ENCODE measurements at regions not wholly inside any gene's neighbourhood (a gene's known extent, or its start where the extent isn't known, plus 50 kb on each side); places are given as distances from the start of the nearest gene placed in this dataset.
"Not testable (repeated sequence)": the region's sequence is repeated elsewhere in the genome, so short reads cannot be mapped to it uniquely, and the experiment has no call there.

GRCh38 chr1:83455753-83456152 is 543.2 kb downstream of the TTLL7 start:
- not testable (repeated sequence) for H3K9me3 ChIP-seq (ENCODE audit: control insufficient read depth in 1 of 2, low read length in 2 of 2); H3K27me3 ChIP-seq (ENCODE audit: low read depth, low read length); H3K4me1 ChIP-seq (ENCODE audit: control insufficient read depth in 1 of 2, insufficient read depth in 2 of 2, low read length in 2 of 2); H3K4me3 ChIP-seq (ENCODE audit: low read depth in 1 of 2, low read length in 2 of 2); H3K27ac ChIP-seq (ENCODE audit: low read length); H3K36me3 ChIP-seq (ENCODE audit: control insufficient read depth in 1 of 2, insufficient read depth in 2 of 2, low read length in 2 of 2)

- not testable (repeated sequence) for H3K4me3 ChIP-seq (ENCODE audit: low read depth in 1 of 2, low read length in 2 of 2); H3K9me3 ChIP-seq (ENCODE audit: control insufficient read depth in 1 of 2, low read length in 2 of 2); H3K27me3 ChIP-seq (ENCODE audit: low read depth, low read length); H3K27ac ChIP-seq (ENCODE audit: low read length); H3K4me1 ChIP-seq (ENCODE audit: control insufficient read depth in 1 of 2, insufficient read depth in 2 of 2, low read length in 2 of 2); H3K36me3 ChIP-seq (ENCODE audit: control insufficient read depth in 1 of 2, insufficient read depth in 2 of 2, low read length in 2 of 2)
These were observed 553.1 kb downstream of the TTLL7 start for GRCh38 chr1:83445873-83446272.

GRCh38 chr1:83442412-83442811 is 556.5 kb downstream of the TTLL7 start:
- H3K4me3 ChIP-seq (ENCODE audit: low read depth in 1 of 2, low read length in 2 of 2); H3K27ac ChIP-seq (ENCODE audit: low read length); H3K9me3 ChIP-seq (ENCODE audit: control insufficient read depth in 1 of 2, low read length in 2 of 2); H3K27me3 ChIP-seq (ENCODE audit: low read depth, low read length); H3K36me3 ChIP-seq (ENCODE audit: control insufficient read depth in 1 of 2, insufficient read depth in 2 of 2, low read length in 2 of 2); H3K4me1 ChIP-seq (ENCODE audit: control insufficient read depth in 1 of 2, insufficient read depth in 2 of 2, low read length in 2 of 2): not testable (repeated sequence)

- not testable (repeated sequence) for H3K9me3 ChIP-seq (ENCODE audit: control insufficient read depth in 1 of 2, low read length in 2 of 2); H3K4me1 ChIP-seq (ENCODE audit: control insufficient read depth in 1 of 2, insufficient read depth in 2 of 2, low read length in 2 of 2); H3K4me3 ChIP-seq (ENCODE audit: low read depth in 1 of 2, low read length in 2 of 2); H3K27ac ChIP-seq (ENCODE audit: low read length); H3K27me3 ChIP-seq (ENCODE audit: low read depth, low read length); H3K36me3 ChIP-seq (ENCODE audit: control insufficient read depth in 1 of 2, insufficient read depth in 2 of 2, low read length in 2 of 2)
These were observed 558.3 kb downstream of the TTLL7 start for GRCh38 chr1:83440586-83440985.

- H3K27ac ChIP-seq (ENCODE audit: low read length); H3K4me3 ChIP-seq (ENCODE audit: low read depth in 1 of 2, low read length in 2 of 2); H3K36me3 ChIP-seq (ENCODE audit: control insufficient read depth in 1 of 2, insufficient read depth in 2 of 2, low read length in 2 of 2); H3K27me3 ChIP-seq (ENCODE audit: low read depth, low read length); H3K4me1 ChIP-seq (ENCODE audit: control insufficient read depth in 1 of 2, insufficient read depth in 2 of 2, low read length in 2 of 2); H3K9me3 ChIP-seq (ENCODE audit: control insufficient read depth in 1 of 2, low read length in 2 of 2): not testable (repeated sequence)
These were observed 558.9 kb downstream of the TTLL7 start for GRCh38 chr1:83440021-83440420.

DNA sequence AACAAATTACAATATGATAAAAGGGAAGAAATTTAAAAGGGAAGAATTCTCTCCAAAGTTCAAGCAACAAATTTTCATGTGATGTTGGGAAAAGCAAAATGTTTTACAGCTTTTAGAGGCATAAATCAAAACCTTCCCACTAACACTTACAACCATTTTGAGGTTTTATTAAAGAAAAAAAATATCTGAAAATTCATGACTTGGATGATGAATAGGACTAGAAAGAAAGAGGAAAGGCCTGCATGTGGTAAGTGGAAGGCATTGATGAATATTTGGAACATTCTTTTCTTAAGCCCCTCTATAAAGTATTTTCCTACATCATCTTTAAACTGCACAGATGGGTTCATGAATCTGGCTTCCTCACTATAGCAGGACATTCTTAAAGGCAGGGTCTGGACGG is 560.6 kb downstream of the TTLL7 start:
- H3K4me3 ChIP-seq (ENCODE audit: low read depth in 1 of 2, low read length in 2 of 2); H3K27ac ChIP-seq (ENCODE audit: low read length); H3K27me3 ChIP-seq (ENCODE audit: low read depth, low read length); H3K36me3 ChIP-seq (ENCODE audit: control insufficient read depth in 1 of 2, insufficient read depth in 2 of 2, low read length in 2 of 2); H3K4me1 ChIP-seq (ENCODE audit: control insufficient read depth in 1 of 2, insufficient read depth in 2 of 2, low read length in 2 of 2); H3K9me3 ChIP-seq (ENCODE audit: control insufficient read depth in 1 of 2, low read length in 2 of 2): not testable (repeated sequence)

DNA sequence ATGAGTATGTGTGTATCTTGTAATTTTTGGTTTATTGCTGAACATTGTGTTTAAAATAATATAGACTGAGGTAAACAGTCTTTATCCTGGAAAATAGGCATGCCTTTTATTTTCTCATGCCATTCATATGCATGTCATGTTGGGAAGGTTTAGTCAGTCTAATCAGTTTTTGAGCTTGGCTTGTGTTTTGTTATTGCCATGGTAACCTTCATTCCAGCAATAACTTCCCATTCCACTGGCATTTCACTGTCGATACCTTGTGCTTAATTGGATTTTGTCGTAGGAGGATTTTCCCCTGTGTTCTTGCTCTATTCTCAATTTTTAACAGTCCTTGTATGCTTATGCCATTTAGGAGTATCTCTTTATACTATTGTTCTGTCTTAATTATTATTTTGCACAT is 563.6 kb downstream of the TTLL7 start:
- H3K4me3 ChIP-seq (ENCODE audit: low read depth in 1 of 2, low read length in 2 of 2); H3K9me3 ChIP-seq (ENCODE audit: control insufficient read depth in 1 of 2, low read length in 2 of 2); H3K4me1 ChIP-seq (ENCODE audit: control insufficient read depth in 1 of 2, insufficient read depth in 2 of 2, low read length in 2 of 2); H3K36me3 ChIP-seq (ENCODE audit: control insufficient read depth in 1 of 2, insufficient read depth in 2 of 2, low read length in 2 of 2); H3K27ac ChIP-seq (ENCODE audit: low read length); H3K27me3 ChIP-seq (ENCODE audit: low read depth, low read length): not testable (repeated sequence)

- H3K4me1 ChIP-seq (ENCODE audit: control insufficient read depth in 1 of 2, insufficient read depth in 2 of 2, low read length in 2 of 2); H3K9me3 ChIP-seq (ENCODE audit: control insufficient read depth in 1 of 2, low read length in 2 of 2); H3K36me3 ChIP-seq (ENCODE audit: control insufficient read depth in 1 of 2, insufficient read depth in 2 of 2, low read length in 2 of 2); H3K4me3 ChIP-seq (ENCODE audit: low read depth in 1 of 2, low read length in 2 of 2); H3K27ac ChIP-seq (ENCODE audit: low read length); H3K27me3 ChIP-seq (ENCODE audit: low read depth, low read length): not testable (repeated sequence)
These were observed 571.4 kb downstream of the TTLL7 start for GRCh38 chr1:83427566-83427965.

DNA sequence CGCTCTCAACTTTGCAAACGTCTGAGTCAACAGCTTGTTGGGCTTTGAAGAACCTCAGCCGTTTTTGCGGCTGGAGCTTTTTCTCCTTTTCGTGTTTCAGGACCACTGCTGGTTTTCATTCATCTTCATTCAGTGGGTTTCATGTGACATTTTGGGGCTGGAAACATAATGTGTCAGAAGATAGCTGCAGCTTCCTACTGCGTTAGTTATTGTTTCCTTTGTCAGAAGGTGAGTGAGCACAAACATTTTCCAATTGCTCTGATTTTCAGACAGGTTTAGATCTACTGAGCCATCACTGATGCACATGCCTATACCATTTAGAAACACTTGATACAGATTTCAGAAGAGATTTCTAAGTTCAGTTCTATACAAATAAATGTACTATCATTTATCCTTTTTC is 575.5 kb downstream of the TTLL7 start:
- H3K4me1 ChIP-seq (ENCODE audit: control insufficient read depth in 1 of 2, insufficient read depth in 2 of 2, low read length in 2 of 2); H3K36me3 ChIP-seq (ENCODE audit: control insufficient read depth in 1 of 2, insufficient read depth in 2 of 2, low read length in 2 of 2); H3K27me3 ChIP-seq (ENCODE audit: low read depth, low read length); H3K4me3 ChIP-seq (ENCODE audit: low read depth in 1 of 2, low read length in 2 of 2); H3K27ac ChIP-seq (ENCODE audit: low read length); H3K9me3 ChIP-seq (ENCODE audit: control insufficient read depth in 1 of 2, low read length in 2 of 2): not testable (repeated sequence)

DNA sequence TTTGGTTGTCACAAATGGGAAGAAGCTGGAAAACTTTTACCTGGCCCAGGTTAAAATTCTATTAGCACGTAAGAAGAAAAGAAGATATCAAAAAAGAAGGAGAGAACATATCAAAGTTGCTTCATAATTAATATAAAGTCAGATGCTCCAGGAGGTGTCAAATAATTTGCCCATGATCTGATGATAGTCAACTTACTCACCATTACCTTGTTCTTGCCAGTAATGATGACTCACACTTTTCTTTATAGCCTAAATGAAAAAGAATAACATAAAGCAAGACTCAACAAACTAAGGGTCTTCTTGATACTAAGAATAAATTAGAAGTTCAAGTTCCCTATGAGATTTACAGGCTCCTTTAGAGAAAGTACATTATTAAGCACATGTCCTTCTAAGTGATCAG is 580.4 kb downstream of the TTLL7 start:
- Histone ChIP-seq H3K4me3 (ENCODE audit: low read depth in 1 of 2, low read length in 2 of 2) (no peak overlapping the region), H3K4me1 (ENCODE audit: control insufficient read depth in 1 of 2, insufficient read depth in 2 of 2, low read length in 2 of 2) (no peaks in the 10 kb centered on the region), H3K36me3 (ENCODE audit: control insufficient read depth in 1 of 2, insufficient read depth in 2 of 2, low read length in 2 of 2) (no peaks in the 10 kb centered on the region), H3K27ac (ENCODE audit: low read length) (no peak overlapping the region), H3K27me3 (ENCODE audit: low read depth, low read length) (no peaks in the 10 kb centered on the region), H3K9me3 (ENCODE audit: control insufficient read depth in 1 of 2, low read length in 2 of 2) (no peaks in the 10 kb centered on the region)

GRCh38 chr1:83413839-83414107 is 585.2 kb downstream of the TTLL7 start:
- H3K27ac ChIP-seq (ENCODE audit: low read length); H3K9me3 ChIP-seq (ENCODE audit: control insufficient read depth in 1 of 2, low read length in 2 of 2); H3K36me3 ChIP-seq (ENCODE audit: control insufficient read depth in 1 of 2, insufficient read depth in 2 of 2, low read length in 2 of 2); H3K27me3 ChIP-seq (ENCODE audit: low read depth, low read length); H3K4me1 ChIP-seq (ENCODE audit: control insufficient read depth in 1 of 2, insufficient read depth in 2 of 2, low read length in 2 of 2); H3K4me3 ChIP-seq (ENCODE audit: low read depth in 1 of 2, low read length in 2 of 2): not testable (repeated sequence)

GRCh38 chr1:83410746-83411413 is 588.1 kb downstream of the TTLL7 start:
- not testable (repeated sequence) for H3K27me3 ChIP-seq (ENCODE audit: low read depth, low read length); H3K9me3 ChIP-seq (ENCODE audit: control insufficient read depth in 1 of 2, low read length in 2 of 2); H3K4me1 ChIP-seq (ENCODE audit: control insufficient read depth in 1 of 2, insufficient read depth in 2 of 2, low read length in 2 of 2); H3K27ac ChIP-seq (ENCODE audit: low read length); H3K4me3 ChIP-seq (ENCODE audit: low read depth in 1 of 2, low read length in 2 of 2); H3K36me3 ChIP-seq (ENCODE audit: control insufficient read depth in 1 of 2, insufficient read depth in 2 of 2, low read length in 2 of 2)
